ENCODE measurements at regions not wholly inside any gene's neighbourhood (a gene's known extent, or its start where the extent isn't known, plus 50 kb on each side); places are given as distances from the start of the nearest gene placed in this dataset.
A peak's percentile ranks its signal among the peaks of the same experiment; 100 is the strongest.

- Mint-ChIP-seq H3K4me1 (ENCODE audit: low read depth) (peaks cover 16% of the 10 kb centered on the region), H3K27me3 (no peaks in the 10 kb centered on the region), H3K27ac (no peak overlapping the region), H3K4me3 (no peak overlapping the region), H3K36me3 (ENCODE audit: low read depth) (no peaks in the 10 kb centered on the region), H3K9me3 (no peaks in the 10 kb centered on the region)
- no peak overlapping the region for H3K4me3 ChIP-seq (ENCODE audit: low read length)
- TF ChIP-seq, protein P1, sequence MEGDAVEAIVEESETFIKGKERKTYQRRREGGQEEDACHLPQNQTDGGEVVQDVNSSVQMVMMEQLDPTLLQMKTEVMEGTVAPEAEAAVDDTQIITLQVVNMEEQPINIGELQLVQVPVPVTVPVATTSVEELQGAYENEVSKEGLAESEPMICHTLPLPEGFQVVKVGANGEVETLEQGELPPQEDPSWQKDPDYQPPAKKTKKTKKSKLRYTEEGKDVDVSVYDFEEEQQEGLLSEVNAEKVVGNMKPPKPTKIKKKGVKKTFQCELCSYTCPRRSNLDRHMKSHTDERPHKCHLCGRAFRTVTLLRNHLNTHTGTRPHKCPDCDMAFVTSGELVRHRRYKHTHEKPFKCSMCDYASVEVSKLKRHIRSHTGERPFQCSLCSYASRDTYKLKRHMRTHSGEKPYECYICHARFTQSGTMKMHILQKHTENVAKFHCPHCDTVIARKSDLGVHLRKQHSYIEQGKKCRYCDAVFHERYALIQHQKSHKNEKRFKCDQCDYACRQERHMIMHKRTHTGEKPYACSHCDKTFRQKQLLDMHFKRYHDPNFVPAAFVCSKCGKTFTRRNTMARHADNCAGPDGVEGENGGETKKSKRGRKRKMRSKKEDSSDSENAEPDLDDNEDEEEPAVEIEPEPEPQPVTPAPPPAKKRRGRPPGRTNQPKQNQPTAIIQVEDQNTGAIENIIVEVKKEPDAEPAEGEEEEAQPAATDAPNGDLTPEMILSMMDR (IDR thresholded peaks at IDR 0.05), result no peak
- DNase-seq (no peak), ATAC-seq (ENCODE audit: poor library complexity) (no peak)
- no peaks in the 10 kb centered on the region for H3K36me3 ChIP-seq (ENCODE audit: insufficient read depth, low read length)
- CTCF ChIA-PET, result interaction anchor here (0.5 to 0.6 kb wide), 2 partner anchors 45 to 100 kb away, joined by 3 read pairs; no protein-coding TSS in a partner anchor
- H3K4me1 ChIP-seq (ENCODE audit: insufficient read depth, low read length), result no peaks in the 10 kb centered on the region
- H3K27me3 ChIP-seq (ENCODE audit: control insufficient read depth in 1 of 2, insufficient read depth in 2 of 2, low read length in 2 of 2), result no peaks in the 10 kb centered on the region
- intact Hi-C loops (cut with DNase I, micrococcal nuclease), result no loop called here
- H3K27ac ChIP-seq (ENCODE audit: low read depth in 1 of 2, low read length in 2 of 2), result no peak overlapping the region
- POLR2A ChIA-PET, result no interaction called here
- H3K9me3 ChIP-seq (ENCODE audit: control insufficient read depth in 1 of 2, insufficient read depth in 1 of 2, low read length in 2 of 2), result no peaks in the 10 kb centered on the region
Measured at GRCh38 chrX:71000139-71000538, 68.0 kb downstream of the SNX12 start.

- ChIA-PET POLR2A (no interaction called here), CTCF (no interaction called here)
- no peaks in the 10 kb centered on the region for H3K9me3 ChIP-seq (ENCODE audit: control insufficient read depth in 1 of 2, insufficient read depth in 1 of 2, low read length in 2 of 2)
- H3K4me1 Mint-ChIP-seq (ENCODE audit: low read depth), result peaks cover 16% of the 10 kb centered on the region
- no peaks in the 10 kb centered on the region for H3K36me3 Mint-ChIP-seq (ENCODE audit: low read depth)
- peak in 9 of 14 experiments; percentile 0 to 40 (median 6) for DNase-seq
- H3K4me1 ChIP-seq (ENCODE audit: insufficient read depth, low read length), result no peaks in the 10 kb centered on the region
- H3K27ac ChIP-seq (ENCODE audit: low read depth in 1 of 2, low read length in 2 of 2), result no peak overlapping the region
- H3K4me3 Mint-ChIP-seq, result no peak overlapping the region
- no peak for ATAC-seq (ENCODE audit: poor library complexity)
- intact Hi-C loops (cut with DNase I, micrococcal nuclease), result no loop called here
- TF ChIP-seq, protein P1 (IDR thresholded peaks at IDR 0.05), result no peak
- no peaks in the 10 kb centered on the region for H3K36me3 ChIP-seq (ENCODE audit: insufficient read depth, low read length)
- no peak overlapping the region for H3K4me3 ChIP-seq (ENCODE audit: low read length)
- no peaks in the 10 kb centered on the region for H3K9me3 Mint-ChIP-seq
- H3K27ac Mint-ChIP-seq, result no peak overlapping the region
- no peaks in the 10 kb centered on the region for H3K27me3 ChIP-seq (ENCODE audit: control insufficient read depth in 1 of 2, insufficient read depth in 2 of 2, low read length in 2 of 2)
- no peaks in the 10 kb centered on the region for H3K27me3 Mint-ChIP-seq
Measured at GRCh38 chrX:70998411-70999027, 67.6 kb upstream of the SLC7A3 start.

- Mint-ChIP-seq H3K27ac (no peak overlapping the region), H3K36me3 (ENCODE audit: low read depth) (no peaks in the 10 kb centered on the region), H3K9me3 (no peaks in the 10 kb centered on the region), H3K4me3 (no peak overlapping the region), H3K4me1 (ENCODE audit: low read depth) (peaks cover 16% of the 10 kb centered on the region), H3K27me3 (no peaks in the 10 kb centered on the region)
- Histone ChIP-seq H3K4me3 (ENCODE audit: low read length) (no peak overlapping the region), H3K27ac (ENCODE audit: low read depth in 1 of 2, low read length in 2 of 2) (no peak overlapping the region), H3K36me3 (ENCODE audit: insufficient read depth, low read length) (no peaks in the 10 kb centered on the region), H3K27me3 (ENCODE audit: control insufficient read depth in 1 of 2, insufficient read depth in 2 of 2, low read length in 2 of 2) (no peaks in the 10 kb centered on the region), H3K4me1 (ENCODE audit: insufficient read depth, low read length) (no peaks in the 10 kb centered on the region), H3K9me3 (ENCODE audit: control insufficient read depth in 1 of 2, insufficient read depth in 1 of 2, low read length in 2 of 2) (no peaks in the 10 kb centered on the region)
- no peak for DNase-seq
- TF ChIP-seq, protein P1 (IDR thresholded peaks at IDR 0.05), result no peak
- POLR2A ChIA-PET, result no interaction called here
- intact Hi-C loops (cut with DNase I, micrococcal nuclease), result no loop called here
- CTCF ChIA-PET, result no interaction called here
- no peak for ATAC-seq (ENCODE audit: poor library complexity)
Measured at GRCh38 chrX:70995338-70995737, 64.4 kb upstream of the SLC7A3 start.

Measured in CD4-positive, alpha-beta T cell (primary cell).